HG03025 (cell line): ENCODE measurements at regions not wholly inside any gene's neighbourhood (a gene's known extent, or its start where the extent isn't known, plus 50 kb on each side); places are given as distances from the start of the nearest gene placed in this dataset.

Experiments used
- ATAC-seq: cut with Tn5 transposase; IDR thresholded peaks from one replicate; pipeline ENCODE4 v1.9.1; 2021; ENCODE audit warnings: mild to moderate bottlenecking, moderate library complexity; ENCODE audit not compliant: unreplicated experiment, low FRiP score

- ATAC-seq = no peak
Measured at GRCh38 chr2:12424219-12424618, 292.5 kb upstream of the TRIB2 start.

- no peak for ATAC-seq
Measured at GRCh38 chr2:12424809-12425208, 291.9 kb upstream of the TRIB2 start.

GRCh38 chr2:12428324-12428723 lies 288.4 kb upstream of the TRIB2 start:
- no peak for ATAC-seq

- ATAC-seq = no peak
Measured at GRCh38 chr2:12428786-12429185, 287.9 kb upstream of the TRIB2 start.

GRCh38 chr2:12429779-12430406 lies 286.8 kb upstream of the TRIB2 start:
- ATAC-seq = no peak

- peak; percentile 97 for ATAC-seq
Measured at GRCh38 chr2:12430407-12431133, 286.2 kb upstream of the TRIB2 start.

- no peak for ATAC-seq
Measured at GRCh38 chr2:12432985-12433625, 283.6 kb upstream of the TRIB2 start.

- ATAC-seq = no peak
Measured at GRCh38 chr2:12433626-12433990, 283.1 kb upstream of the TRIB2 start.

- ATAC-seq = no peak
Measured at GRCh38 chr2:12434630-12435098, 282.1 kb upstream of the TRIB2 start.

GRCh38 chr2:12435430-12436222 lies 281.1 kb upstream of the TRIB2 start:
- no peak for ATAC-seq

- ATAC-seq = no peak
Measured at GRCh38 chr2:12436483-12436882, 280.3 kb upstream of the TRIB2 start.

GRCh38 chr2:12436935-12437561 lies 279.7 kb upstream of the TRIB2 start:
- no peak for ATAC-seq

- no peak for ATAC-seq
Measured at GRCh38 chr2:12440731-12441130, 276.0 kb upstream of the TRIB2 start.

GRCh38 chr2:12441750-12442475 lies 274.8 kb upstream of the TRIB2 start:
- no peak for ATAC-seq

GRCh38 chr2:12442476-12442847 lies 274.3 kb upstream of the TRIB2 start:
- no peak for ATAC-seq

- ATAC-seq = no peak
Measured at GRCh38 chr2:12448846-12449505, 267.8 kb upstream of the TRIB2 start.

GRCh38 chr2:12451726-12452125 lies 265.0 kb upstream of the TRIB2 start:
- no peak for ATAC-seq

GRCh38 chr2:12452185-12452584 lies 264.6 kb upstream of the TRIB2 start:
- ATAC-seq = no peak

GRCh38 chr2:12453731-12454130 lies 263.0 kb upstream of the TRIB2 start:
- no peak for ATAC-seq
